AML-193 (cell line): ENCODE measurements at regions not wholly inside any gene's neighbourhood (a gene's known extent, or its start where the extent isn't known, plus 50 kb on each side); places are given as distances from the start of the nearest gene placed in this dataset.
"Not testable (repeated sequence)": the region's sequence is repeated elsewhere in the genome, so short reads cannot be mapped to it uniquely, and the experiment has no call there.

Source experiments
- DNase-seq, 2 experiments: peaks; one replicate each; lab custom pipeline; 2025; lab: John Stamatoyannopoulos, UW

- DNase-seq, result no peak
Observed at GRCh38 chr6:95865857-95866256, 149.9 kb upstream of the FUT9 start.

- DNase-seq, result peak in 1 of 2 experiments; percentile 6
Observed at GRCh38 chr6:95866732-95867131, 149.0 kb upstream of the FUT9 start.

GRCh38 chr6:95867205-95867604 lies 148.6 kb upstream of the FUT9 start:
- DNase-seq, result no peak

- DNase-seq, result no peak
Observed at GRCh38 chr6:95877480-95877879, 138.3 kb upstream of the FUT9 start.

GRCh38 chr6:95879856-95880255 lies 135.9 kb upstream of the FUT9 start:
- no peak for DNase-seq

- no peak for DNase-seq
Observed at GRCh38 chr6:95882371-95882770, 133.4 kb upstream of the FUT9 start.

GRCh38 chr6:95888711-95889110 lies 127.1 kb upstream of the FUT9 start:
- DNase-seq, result not testable (repeated sequence)

GRCh38 chr6:95905132-95905531 lies 110.6 kb upstream of the FUT9 start:
- DNase-seq, result no peak

- DNase-seq, result peak; percentile 34 to 62
Observed at GRCh38 chr6:95917034-95917433, 98.7 kb upstream of the FUT9 start.

GRCh38 chr6:95923518-95923917 lies 92.3 kb upstream of the FUT9 start:
- peak; percentile 8 to 20 for DNase-seq

GRCh38 chr6:95935736-95936135 lies 80.0 kb upstream of the FUT9 start:
- no peak for DNase-seq

GRCh38 chr6:95946906-95947305 lies 68.9 kb upstream of the FUT9 start:
- DNase-seq, result no peak

- no peak for DNase-seq
Observed at GRCh38 chr6:95948324-95948723, 67.5 kb upstream of the FUT9 start.

- no peak for DNase-seq
Observed at GRCh38 chr6:95949985-95950384, 65.8 kb upstream of the FUT9 start.

- DNase-seq, result no peak
Observed at GRCh38 chr6:95958686-95959085, 57.1 kb upstream of the FUT9 start.

GRCh38 chr6:95959261-95959660 lies 56.5 kb upstream of the FUT9 start:
- no peak for DNase-seq
